Adrenal gland (tissue), 9 donors: ENCODE measurements at regions not wholly inside any gene's neighbourhood (a gene's known extent, or its start where the extent isn't known, plus 50 kb on each side); places are given as distances from the start of the nearest gene placed in this dataset.
"Not testable (repeated sequence)": the region's sequence is repeated elsewhere in the genome, so short reads cannot be mapped to it uniquely, and the experiment has no call there.

Experiments
- DNase-seq, 7 donors: peaks; one replicate each; pipeline ENCODE4 v3.0.0-alpha.2; 2019 to 2020
- H3K27ac ChIP-seq, 5 donors: fragments of 200-600 bp; sonication (generic) in 4 of 5; 1 replicate in 3 of 5; 2 replicates in 2 of 5; pipeline versions ENCODE4 v1.5.1 to v1.8.0; 2016 to 2020; ENCODE audit warnings: mild to moderate bottlenecking in 1 of 5
- H3K27me3 ChIP-seq: fragments of 200-600 bp; 2 replicates; pipeline ENCODE4 v1.8.0; 2021
- H3K36me3 ChIP-seq, 2 donors: fragments of 200-600 bp; replicated peaks in 1 of 2; 1 replicate in 1 of 2; 2 replicates in 1 of 2; pipeline versions ENCODE4 v1.5.1 to v1.8.0; 2018 to 2022
- H3K4me1 ChIP-seq, 2 donors: fragments of 200-600 bp; replicated peaks in 1 of 2; 1 replicate in 1 of 2; 2 replicates in 1 of 2; pipeline versions ENCODE4 v1.5.1 to v1.8.0; 2018 to 2021
- H3K4me3 ChIP-seq, 4 donors: fragments of 200-600 bp; sonication (generic) in 3 of 4; one replicate each; pipeline ENCODE4 v1.5.1; 2016 to 2018
- H3K9me3 ChIP-seq, 3 donors: fragments of 200-600 bp; sonication (generic) in 1 of 3; replicated peaks in 1 of 3; 1 replicate in 2 of 3; 2 replicates in 1 of 3; pipeline versions ENCODE4 v1.5.1 to v1.8.0; 2016 to 2021
- POLR2A ChIP-seq, 2 donors: fragments of 450-650 bp; IDR thresholded peaks; one replicate each; pipeline ENCODE4 v1.6.1; 2017; ENCODE audit warnings: antibody characterized with exemption in 2 of 2, mild to moderate bottlenecking in 2 of 2, moderate library complexity in 1 of 2
- WGBS, 4 donors: extraction: QIAGEN DNeasy Blood & Tissue Kit in 2 of 4; methylation state at CpG; one replicate each; pipeline versions ENCODE4 v1.1.5 to v1.1.7; 2013 to 2017; 5-methylcytosine and 5-hydroxymethylcytosine counted together
- intact Hi-C, 2 donors: fragments of 100-400 bp; cut with DNase I; formaldehyde crosslinking; loops; one replicate each; pipeline versions ENCODE4 v1.14.1 to v1.15.0; 2022 to 2023
- TF ChIP-seq, protein P1 (sequence below), 6 experiments: fragments of 450-650 bp in 4 of 6; fragments of 200-600 bp in 2 of 6; sonication (generic) in 1 of 6; IDR thresholded peaks; 1 replicate in 5 of 6; 2 replicates in 1 of 6; pipeline versions ENCODE4 v1.5.1 to v1.8.0; 2016 to 2021; ENCODE audit warnings: antibody characterized with exemption in 6 of 6, mild to moderate bottlenecking in 2 of 6, moderate library complexity in 1 of 6
- donor health status: healthy with polysubstance abuse.
- donor health status: Bipolar disorder and iron deficiency.
- donor health status: DM: yes; HTN: yes; CAD: no.
- donor health status: DM: no; HTN: no; CAD: no.
- donor health status: DM: no; HTN: no; CAD: no.

DNA sequence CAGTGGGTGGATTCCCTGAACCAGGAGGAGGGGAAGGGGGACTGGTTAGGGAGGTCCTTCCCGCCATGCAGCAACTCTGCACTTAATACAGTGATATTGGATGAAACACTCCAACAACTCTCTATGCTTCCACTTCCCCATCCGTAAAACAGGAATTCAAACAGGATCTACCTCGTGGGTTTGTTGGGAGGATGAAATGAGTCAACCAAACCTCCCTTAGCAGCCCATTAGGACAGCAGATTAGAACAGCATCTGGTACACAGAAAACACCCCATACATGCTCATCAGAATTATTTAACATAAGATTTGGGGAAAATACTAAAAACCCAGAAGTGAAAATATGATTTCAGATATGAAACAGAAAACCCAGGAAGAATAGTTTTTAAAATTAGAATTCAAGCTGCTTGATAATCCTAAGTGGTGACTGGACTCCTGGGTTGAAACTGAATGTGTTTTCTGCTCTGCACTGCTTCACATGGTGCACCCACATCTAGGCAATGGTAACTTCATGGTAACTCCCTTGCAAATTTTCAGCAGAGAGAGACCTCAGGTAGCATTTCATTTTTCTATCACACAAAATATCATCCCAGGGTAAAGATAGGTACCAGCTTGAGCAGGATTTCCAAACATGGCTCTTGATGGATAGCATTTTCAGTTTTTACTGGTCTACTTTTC is 326.8 kb upstream of the FRG2C start:
- DNase-seq: no peak
- WGBS, 4 donors: 58 to 79% (median 76%) methylated on average over 3 of the region's 3 CpGs
- TF ChIP-seq, protein P1, sequence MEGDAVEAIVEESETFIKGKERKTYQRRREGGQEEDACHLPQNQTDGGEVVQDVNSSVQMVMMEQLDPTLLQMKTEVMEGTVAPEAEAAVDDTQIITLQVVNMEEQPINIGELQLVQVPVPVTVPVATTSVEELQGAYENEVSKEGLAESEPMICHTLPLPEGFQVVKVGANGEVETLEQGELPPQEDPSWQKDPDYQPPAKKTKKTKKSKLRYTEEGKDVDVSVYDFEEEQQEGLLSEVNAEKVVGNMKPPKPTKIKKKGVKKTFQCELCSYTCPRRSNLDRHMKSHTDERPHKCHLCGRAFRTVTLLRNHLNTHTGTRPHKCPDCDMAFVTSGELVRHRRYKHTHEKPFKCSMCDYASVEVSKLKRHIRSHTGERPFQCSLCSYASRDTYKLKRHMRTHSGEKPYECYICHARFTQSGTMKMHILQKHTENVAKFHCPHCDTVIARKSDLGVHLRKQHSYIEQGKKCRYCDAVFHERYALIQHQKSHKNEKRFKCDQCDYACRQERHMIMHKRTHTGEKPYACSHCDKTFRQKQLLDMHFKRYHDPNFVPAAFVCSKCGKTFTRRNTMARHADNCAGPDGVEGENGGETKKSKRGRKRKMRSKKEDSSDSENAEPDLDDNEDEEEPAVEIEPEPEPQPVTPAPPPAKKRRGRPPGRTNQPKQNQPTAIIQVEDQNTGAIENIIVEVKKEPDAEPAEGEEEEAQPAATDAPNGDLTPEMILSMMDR (IDR thresholded peaks at IDR 0.05): no peak
- Histone ChIP-seq H3K27ac (no peak overlapping the region), H3K9me3 (no peaks in the 10 kb centered on the region), H3K27me3 (no peaks in the 10 kb centered on the region), H3K4me1 (no peaks in the 10 kb centered on the region), H3K36me3 (no peaks in the 10 kb centered on the region), H3K4me3 (no peak overlapping the region)
- intact Hi-C loops: no loop called here

DNA sequence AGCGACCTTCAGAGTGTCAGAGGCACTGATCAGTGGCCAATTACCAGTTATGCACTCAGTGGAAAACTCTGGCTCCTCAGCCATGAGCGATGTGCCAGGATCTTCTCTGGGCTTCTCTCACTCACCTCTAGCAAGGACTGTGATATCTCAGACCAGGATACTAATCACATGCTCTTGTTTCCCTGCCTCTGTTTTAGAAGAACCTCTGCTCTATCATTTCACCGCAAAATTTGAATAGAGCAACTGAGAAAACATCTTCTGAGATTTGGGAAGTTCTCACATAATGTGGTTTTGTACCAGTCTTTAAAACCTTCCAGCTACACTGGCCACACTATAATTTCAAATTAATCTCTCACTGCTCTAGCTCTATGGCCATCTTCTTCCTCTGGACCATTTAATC is 325.8 kb upstream of the FRG2C start:
- DNase-seq: no peak
- no peaks in the 10 kb centered on the region for H3K4me1 ChIP-seq
- H3K36me3 ChIP-seq: no peaks in the 10 kb centered on the region
- intact Hi-C loops: no loop called here
- H3K4me3 ChIP-seq: no peak overlapping the region
- WGBS, 4 donors: 78 to 91% (median 88%) methylated on average over 3 of the region's 3 CpGs
- H3K27me3 ChIP-seq: no peaks in the 10 kb centered on the region
- H3K27ac ChIP-seq: no peak overlapping the region
- no peaks in the 10 kb centered on the region for H3K9me3 ChIP-seq
- TF ChIP-seq, protein P1 (IDR thresholded peaks at IDR 0.05): no peak
- TF ChIP-seq POLR2A (IDR thresholded peaks at IDR 0.05): no peak

DNA sequence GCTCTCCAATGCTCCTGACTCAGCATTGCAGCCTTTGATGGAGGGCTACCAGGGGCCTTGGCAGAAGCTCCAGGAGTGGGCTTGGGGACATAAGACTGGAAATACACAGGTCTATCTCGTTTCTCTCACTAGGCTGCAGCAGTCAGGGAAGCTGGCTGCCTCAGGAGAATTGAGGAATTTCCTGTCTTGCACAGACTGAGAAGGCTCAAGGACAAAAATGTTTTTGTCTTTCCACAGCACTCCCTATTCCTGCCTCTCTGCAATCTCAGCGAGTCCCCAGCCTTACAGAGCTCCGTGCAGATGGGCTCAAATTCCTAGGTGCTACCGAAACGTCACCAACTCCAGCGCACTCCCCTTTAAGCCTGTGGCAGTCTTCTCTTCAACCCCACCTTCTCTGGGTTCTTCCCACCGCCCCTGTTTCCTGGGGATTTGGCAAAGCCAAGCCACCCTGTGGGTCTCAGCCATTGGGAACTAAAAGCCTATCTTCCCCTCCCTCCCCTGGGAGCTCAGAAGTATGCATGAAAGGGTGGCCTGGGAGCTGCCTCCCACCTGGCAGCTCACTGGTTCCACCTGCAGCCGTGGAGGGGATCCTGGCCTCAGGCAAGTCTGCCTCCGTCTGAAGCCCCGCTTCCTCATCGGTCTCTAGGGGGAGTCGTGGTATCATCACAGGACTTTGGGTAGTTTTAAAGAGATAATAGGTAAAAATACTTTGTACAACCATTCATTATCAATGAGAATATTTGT is 322.6 kb upstream of the FRG2C start:
- intact Hi-C loops: no loop called here
- DNase-seq: no peak
- H3K36me3 ChIP-seq: no peaks in the 10 kb centered on the region
- H3K9me3 ChIP-seq: no peaks in the 10 kb centered on the region
- H3K4me1 ChIP-seq: no peaks in the 10 kb centered on the region
- no peaks in the 10 kb centered on the region for H3K27me3 ChIP-seq
- H3K27ac ChIP-seq: no peak overlapping the region
- H3K4me3 ChIP-seq: no peak overlapping the region
- TF ChIP-seq, protein P1 (IDR thresholded peaks at IDR 0.05): no peak
- TF ChIP-seq POLR2A (IDR thresholded peaks at IDR 0.05): no peak
- WGBS, 4 donors: 45 to 65% (median 46%) methylated on average over 12 of the region's 12 CpGs

DNA sequence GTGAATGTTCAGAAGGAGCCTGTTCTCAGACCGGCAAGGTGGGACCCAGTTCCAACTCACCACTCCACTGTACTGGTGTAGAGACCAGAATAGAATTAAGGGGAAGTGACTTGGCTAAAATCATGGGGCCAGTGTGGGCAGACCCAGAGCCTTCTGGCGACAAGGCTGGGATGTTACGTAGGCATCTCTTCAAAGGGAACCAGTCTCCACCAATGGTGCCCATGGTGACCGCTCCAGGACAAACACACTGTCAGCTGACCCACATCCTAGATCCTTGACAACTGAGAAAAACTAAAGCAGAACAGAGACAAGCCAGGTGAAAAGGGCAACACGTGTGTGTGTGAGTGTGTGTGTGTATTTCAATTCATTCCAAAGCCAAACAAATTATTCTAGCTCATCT is 321.7 kb upstream of the FRG2C start:
- DNase-seq: peak in 1 of 7 donors; percentile 63
- no peaks in the 10 kb centered on the region for H3K36me3 ChIP-seq
- no peaks in the 10 kb centered on the region for H3K27me3 ChIP-seq
- TF ChIP-seq, protein P1 (IDR thresholded peaks at IDR 0.05): no peak
- no peak overlapping the region for H3K4me3 ChIP-seq
- no peaks in the 10 kb centered on the region for H3K9me3 ChIP-seq
- 69 to 87% (median 86%) methylated on average over 4 to 5 of the region's 5 CpGs for WGBS, 4 donors
- H3K27ac ChIP-seq: no peak overlapping the region
- H3K4me1 ChIP-seq: no peaks in the 10 kb centered on the region
- intact Hi-C loops: no loop called here

DNA sequence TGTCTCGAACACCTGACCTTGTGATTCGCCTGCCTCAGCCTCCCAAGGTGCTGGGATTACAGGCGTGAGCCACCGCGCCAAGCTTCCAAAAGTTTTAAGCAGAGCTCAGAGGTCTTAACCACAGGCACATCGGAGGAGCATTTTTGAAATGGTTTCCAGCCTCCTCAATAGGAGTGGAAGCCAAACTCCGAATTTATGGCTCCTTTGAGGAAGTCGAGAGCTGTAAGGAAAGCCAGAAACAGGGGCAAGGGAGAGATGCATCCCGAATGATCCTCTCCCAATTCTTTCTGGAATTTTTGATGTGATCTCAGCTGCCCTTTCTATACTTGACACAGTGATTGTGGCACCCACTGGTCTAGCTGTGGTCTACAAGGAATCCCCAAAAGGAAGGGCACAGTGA is 313.6 kb upstream of the FRG2C start:
- H3K27me3 ChIP-seq, H3K4me3 ChIP-seq, H3K4me1 ChIP-seq, DNase-seq, intact Hi-C loops, H3K36me3 ChIP-seq, H3K27ac ChIP-seq, H3K9me3 ChIP-seq: not testable (repeated sequence)
- WGBS, 4 donors: 74 to 85% (median 79%) methylated on average over 9 of the region's 9 CpGs

DNA sequence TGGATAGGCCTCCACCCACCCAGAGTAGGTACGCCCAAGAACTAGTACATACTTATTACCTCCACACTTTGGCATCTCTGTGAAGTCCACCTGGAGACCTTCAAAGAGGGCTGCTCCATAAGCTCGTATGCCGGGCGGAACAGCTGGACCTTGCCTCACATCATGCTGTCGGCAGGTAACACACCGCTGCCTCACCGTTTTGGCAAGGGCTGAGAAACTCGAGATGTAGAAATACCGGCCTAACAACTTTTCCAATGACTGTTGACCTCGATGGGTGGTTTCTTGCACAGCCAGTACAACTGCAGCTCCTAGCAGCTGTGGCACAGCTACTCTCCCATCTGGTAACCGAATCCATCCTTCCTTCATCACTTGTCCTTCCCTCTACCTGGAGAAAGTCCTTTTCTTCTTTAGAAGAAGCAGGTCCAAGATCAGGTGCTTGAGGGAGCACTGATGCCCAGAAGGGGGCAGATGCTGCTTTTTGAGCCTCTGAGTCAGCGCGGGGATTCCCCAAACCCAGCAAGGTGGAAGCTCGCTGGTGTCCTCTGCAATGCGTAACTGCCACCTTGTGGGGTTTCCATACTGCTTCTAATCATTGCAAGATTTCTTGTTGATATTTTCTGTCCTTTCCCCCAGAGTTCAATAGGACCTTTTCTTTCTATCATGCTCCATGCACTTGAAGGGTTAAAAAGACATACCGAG is 301.9 kb upstream of the FRG2C start:
- intact Hi-C loops, H3K27ac ChIP-seq, DNase-seq, H3K9me3 ChIP-seq, H3K4me1 ChIP-seq, H3K4me3 ChIP-seq, H3K27me3 ChIP-seq, H3K36me3 ChIP-seq: not testable (repeated sequence)
- WGBS, 4 donors: 76 to 83% (median 79%) methylated on average over 13 to 16 of the region's 16 CpGs

DNA sequence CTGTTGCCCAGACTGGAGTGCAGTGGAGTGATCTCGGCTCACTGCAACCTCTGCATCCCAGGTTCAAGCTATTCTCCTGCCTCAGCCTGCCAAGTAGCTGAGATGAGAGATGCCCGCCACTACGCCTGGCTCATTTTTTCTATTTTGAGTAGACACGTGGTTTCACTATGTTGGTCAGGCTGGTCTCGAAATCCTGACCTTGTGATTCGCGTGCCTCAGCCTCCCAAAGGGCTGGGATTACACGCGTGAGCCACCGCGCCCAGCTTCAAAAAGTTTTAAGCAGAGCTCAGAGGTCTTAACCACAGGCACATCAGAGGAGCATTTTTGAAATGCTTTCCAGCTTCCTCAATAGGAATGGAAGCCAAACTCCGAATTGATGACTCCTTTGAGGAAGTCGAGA is 291.2 kb upstream of the FRG2C start:
- 72 to 88% (median 75%) methylated on average over 11 to 12 of the region's 13 CpGs for WGBS, 4 donors
- H3K9me3 ChIP-seq, intact Hi-C loops, H3K4me3 ChIP-seq, DNase-seq, H3K27ac ChIP-seq, H3K27me3 ChIP-seq, H3K4me1 ChIP-seq, H3K36me3 ChIP-seq: not testable (repeated sequence)
